GM19452 (cell line): ENCODE measurements at regions not wholly inside any gene's neighbourhood (a gene's known extent, or its start where the extent isn't known, plus 50 kb on each side); places are given as distances from the start of the nearest gene placed in this dataset.

Experiments
- ATAC-seq: cut with Tn5 transposase; IDR thresholded peaks from one replicate; pipeline ENCODE4 v1.9.1; 2021; ENCODE audit not compliant: unreplicated experiment

DNA sequence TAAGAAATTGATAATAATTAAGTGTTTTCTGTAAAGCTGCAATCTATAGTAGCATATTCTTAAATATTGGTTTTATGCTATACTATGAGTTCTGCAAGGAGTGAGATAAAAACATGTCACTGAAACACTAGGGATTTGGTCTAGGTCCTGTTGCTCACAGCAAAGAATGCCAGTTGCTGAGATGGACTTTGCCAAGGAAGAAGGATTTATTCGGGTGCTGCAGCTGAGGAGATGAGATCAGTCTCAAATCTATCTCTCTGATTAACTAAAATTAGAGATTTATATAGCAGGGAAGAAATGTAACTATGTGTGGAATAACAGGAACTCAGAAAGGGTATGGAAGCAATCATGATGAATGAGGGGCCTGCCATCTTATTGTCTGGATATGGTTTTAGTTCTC is 1569.9 kb downstream of the PCDH7 start:
- no peak for ATAC-seq

DNA sequence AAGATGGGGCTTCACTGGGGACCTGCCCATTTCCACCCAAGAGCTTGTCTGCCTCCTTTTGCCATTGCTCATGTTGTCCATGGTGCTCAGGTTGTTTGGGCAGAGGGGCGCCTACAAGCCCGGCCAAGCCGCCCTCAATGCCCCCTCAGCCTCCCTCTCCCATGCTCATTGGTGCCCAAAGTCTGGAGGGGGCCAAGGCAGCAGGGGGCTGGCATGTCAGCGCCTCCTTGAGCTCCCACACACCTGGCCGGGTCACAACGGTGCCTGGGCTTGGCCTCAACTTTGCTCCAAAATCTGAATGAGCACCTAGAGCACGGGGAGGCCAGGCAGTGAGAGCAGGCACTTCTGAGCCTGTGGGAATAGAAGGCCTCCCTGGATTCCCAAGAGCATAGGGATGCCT is 1598.8 kb downstream of the PCDH7 start:
- ATAC-seq = no peak

DNA sequence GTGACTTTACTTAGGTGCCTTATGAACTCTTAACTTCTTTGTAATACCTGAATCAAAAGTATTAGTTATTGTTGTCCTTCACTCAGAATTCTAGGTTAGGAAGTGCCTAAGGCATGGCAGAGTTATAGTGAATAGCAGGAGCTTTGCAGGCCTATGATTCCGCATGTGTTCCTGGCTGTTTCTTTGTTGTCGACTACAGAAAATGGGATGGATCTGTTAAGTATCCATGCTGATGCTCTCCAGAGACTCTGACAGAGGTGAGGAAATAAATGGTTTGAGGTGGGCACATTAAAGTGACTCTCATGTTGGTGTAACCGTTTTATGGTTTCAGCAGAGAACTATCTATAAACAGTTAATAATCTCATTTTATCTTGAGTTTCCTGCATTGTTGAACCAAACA is 1601.3 kb downstream of the PCDH7 start:
- ATAC-seq = no peak

DNA sequence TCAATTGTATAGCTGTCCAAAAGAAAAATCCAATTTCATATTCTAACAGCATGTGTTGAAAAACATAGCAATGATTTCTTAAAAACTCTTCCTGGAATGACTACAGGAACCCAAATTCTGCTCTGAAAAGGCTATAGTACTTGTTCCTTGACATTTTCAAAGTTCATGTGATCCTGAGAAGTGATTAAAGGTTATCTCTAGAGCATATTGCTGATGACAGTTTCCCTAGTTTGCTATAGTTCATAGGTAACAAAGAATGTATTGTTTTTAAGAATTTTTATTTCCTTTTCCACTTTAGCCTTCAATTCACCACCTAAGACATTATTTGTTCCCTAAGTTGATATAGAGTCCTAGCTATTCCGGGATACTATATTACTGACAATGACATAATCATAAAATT is 1614.6 kb downstream of the PCDH7 start:
- ATAC-seq = no peak

DNA sequence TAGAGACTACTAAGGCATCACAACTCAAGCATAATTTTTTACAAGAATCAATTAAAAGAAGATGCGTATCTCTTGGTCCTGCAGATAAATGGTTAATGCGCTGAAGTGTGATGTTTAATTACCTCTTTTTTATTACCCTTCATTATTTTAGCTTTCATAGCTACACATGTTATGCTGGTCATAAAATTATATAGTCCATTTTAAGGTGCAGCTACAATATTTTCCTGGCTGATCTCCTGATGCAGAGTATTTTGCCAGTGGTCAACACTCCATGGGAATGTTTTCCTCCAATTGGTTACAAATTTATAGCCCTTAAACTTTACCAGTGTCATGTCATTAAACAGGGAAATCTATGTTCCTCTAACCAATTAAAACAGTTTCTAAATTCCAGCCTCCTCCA is 1617.2 kb downstream of the PCDH7 start:
- no peak for ATAC-seq

DNA sequence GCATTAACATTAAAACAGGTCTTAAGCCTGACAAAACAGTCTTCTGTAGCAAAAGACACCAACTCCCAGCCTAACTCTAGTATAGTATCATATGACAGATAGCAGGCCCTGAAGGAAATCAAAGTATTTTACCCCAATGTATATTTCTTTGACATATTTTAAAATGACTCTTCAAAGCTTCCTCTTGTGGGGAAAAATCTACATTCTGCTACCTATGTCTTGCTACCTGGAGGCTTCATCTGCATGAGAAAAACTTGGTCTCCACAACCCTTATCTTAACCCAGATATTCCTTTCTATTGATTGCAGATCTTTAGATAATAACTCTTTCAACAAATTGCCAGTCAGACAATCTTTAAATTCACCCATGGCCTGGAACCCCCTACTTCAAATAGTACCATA is 1620.4 kb downstream of the PCDH7 start:
- ATAC-seq = no peak

DNA sequence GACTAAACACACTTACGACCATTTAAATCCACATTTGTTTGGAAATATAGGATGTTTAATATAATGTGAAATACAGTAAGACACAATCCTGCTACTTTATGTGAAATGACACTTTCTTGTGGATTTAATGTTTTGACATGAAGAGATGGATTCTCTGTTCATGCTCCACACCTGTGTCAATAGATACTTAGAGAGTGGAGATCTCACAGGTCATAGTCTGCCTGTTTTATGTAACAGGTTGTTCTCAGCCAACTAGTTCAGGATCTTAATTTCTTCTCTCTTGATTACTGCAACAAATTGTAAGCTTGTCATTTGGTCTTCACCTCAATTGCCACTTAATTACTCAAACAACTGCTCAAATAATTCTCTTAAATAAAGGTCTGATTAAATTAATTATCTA is 1621.2 kb downstream of the PCDH7 start:
- no peak for ATAC-seq

DNA sequence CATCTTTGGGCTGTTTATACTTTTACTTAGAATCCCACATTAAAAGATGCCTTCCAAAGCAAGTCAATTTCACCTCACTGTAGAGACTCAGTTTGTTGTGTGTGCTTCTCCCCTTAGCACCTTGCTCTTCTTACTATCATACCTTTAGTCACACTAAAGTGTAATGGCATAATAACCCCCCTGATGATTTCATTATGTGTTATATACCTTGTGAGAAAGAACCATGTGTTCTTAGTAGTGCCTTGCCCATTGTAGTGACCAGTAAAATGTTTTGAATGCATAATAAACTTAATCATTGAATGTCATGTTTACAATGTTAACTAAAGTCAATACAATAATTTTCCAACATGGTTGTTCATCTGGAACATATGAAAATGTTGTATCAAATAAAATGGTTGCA is 1621.9 kb downstream of the PCDH7 start:
- no peak for ATAC-seq

DNA sequence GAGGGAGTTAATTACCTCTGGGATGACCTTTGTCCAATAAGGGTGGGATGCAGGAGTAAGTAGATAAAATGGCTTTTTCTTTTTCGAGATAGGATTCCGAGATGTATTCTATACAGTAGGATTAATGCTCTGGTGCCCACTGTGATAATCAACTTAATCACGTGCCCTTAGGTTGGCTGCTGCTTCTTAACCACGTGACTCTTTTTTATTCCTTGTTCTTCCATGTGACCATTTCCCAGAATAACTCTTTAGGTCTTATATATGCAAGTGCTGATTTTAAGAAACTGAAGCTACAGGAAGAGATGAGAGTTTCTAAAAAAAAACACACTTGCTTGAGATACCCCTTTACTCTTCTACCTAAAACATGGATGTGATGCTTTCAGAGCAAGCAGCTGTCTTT is 1628.9 kb downstream of the PCDH7 start:
- no peak for ATAC-seq

DNA sequence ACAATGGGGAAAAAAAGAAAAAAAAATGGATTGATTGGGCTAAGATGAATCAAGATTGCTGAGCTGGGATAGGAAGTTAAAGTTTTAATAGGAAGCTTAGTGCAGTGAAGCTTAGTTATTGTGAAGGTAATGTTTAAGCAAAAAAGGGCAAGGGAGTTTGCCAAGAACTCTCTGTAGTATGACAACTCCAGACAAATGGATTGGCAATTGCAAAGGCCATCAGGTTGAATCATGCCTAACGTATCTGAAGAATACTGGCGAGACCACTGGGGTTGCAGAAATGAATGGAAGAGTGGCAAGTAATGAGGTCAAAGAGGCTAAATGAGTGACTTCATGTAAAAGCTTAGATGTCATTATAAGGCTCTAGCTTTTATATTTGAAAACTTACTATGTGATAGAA is 1654.0 kb downstream of the PCDH7 start:
- ATAC-seq = no peak

DNA sequence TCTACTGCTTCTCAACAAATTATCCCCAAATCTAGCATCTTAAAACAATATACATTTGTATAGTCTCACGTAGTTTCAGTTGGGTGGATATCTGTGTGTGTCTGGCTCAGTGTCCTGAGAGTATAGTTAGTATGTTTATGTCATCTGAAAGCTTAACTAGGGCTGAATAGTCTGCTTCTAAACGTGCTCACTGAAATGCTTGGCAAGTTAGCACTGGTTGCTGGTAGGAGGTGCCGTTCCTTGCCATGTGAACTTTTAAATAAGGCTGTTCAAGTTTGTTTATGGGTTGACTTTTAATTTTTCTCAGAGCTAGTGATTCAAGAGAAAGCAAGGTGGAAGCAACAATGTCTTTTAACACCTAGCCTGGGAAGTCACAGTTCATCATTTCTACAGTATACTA is 1673.6 kb downstream of the PCDH7 start:
- ATAC-seq = no peak

DNA sequence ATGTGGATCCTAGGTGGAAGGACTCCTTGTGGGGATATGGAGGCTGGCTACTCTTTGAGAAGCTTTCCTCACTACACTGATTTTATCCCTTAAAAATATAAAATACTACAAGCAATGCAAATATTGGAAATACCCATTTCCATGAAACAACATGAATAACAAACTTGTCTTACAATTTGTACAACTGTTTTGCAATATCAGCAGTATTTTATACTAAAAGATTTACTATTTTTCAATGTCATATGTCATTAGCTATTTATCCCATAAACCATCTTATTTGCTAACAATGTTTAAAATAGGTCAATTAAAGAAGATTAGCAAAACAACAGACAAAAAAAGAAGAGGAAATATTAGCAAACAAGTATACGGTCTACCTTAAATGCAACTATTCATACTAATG is 1674.1 kb downstream of the PCDH7 start:
- no peak for ATAC-seq

DNA sequence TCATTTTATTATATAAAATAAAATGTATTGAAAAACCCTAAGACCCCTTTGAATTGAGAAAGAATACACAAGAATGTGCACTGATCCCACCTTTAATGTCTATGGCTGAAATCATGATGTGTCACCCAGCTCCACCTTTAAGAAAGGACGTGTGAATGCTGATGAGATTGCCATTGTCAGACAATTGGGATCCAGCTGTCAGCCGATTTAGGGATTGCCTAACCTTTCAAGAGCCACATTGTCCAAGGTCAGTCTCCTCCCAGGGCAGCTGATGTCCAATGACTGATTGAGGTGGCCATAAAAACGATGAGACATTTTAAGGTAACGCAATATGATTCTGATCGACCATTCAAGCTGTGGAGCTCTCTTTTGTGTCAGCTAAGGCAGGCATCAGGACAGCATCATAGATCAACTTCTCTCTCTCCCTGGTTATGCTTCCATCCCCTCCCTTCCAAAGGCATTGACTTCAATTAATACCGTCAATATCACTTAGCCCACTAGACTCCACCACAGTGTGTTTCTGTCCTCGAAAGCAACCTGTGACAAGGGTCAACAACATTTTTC is 1676.4 kb downstream of the PCDH7 start:
- ATAC-seq = no peak

DNA sequence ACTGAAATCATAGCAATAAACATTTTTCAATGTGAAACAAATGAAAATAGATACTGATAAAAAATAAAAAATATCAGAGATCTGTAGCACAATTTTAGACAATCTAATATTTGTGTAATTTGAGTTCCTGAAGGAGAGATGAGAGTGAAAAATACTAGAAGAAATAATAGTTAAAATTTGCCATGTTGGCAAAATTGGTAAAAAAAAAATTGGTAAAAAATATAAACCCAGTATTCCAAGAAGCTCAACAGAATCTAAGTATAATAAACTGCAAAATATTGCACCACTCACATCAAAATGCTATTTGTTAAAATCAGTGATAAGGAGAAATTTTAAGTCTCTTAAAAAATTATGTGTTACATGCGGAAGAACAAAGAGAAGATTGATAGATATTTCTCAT is 1680.7 kb downstream of the PCDH7 start:
- ATAC-seq = no peak

DNA sequence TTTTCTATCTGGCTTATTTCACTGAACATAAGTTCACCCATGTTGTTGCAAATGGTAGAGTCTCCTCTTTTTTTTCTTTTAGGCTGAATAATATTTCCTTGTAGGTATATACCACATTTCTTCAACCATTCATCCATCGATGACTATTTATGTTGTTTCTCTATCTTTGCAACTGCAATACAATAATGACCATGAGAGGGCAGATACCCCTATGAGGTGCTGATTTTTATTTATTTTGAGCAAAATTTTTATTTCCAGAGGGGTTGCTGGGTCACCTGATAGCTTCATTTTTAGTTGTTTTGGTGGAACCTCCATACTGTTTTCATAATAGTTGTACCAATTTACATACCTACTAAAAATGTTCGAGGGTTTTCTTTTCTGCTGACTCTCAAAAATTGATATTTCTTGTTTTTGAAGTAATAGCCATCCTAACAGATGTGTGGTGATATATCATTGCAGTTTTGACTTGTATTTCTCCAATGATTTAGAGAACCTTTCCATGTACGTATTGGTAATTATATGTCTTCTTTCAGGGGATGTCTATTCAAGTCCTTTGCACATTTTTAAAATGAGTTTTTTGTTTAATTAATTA is 1697.0 kb downstream of the PCDH7 start:
- ATAC-seq = no peak

DNA sequence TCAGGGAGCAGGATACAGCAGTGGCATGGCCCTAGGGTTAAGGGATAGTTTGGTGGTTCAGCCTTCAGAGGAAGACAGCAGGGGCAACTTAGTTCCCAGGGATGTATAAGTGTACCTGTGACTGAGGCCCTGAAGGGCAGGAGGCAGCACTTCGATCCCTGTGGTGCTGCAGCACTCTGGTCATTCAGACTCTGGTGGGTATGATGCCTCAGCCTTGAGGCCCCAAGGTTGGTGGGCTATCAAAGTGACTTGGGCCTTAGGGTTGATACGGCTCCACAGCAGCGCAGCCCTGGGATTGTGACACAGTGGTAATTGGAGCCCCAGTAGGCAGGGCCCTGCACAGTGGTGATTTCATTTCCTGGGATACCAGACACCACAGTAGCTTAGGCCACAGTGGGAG is 1703.1 kb downstream of the PCDH7 start:
- ATAC-seq = no peak

DNA sequence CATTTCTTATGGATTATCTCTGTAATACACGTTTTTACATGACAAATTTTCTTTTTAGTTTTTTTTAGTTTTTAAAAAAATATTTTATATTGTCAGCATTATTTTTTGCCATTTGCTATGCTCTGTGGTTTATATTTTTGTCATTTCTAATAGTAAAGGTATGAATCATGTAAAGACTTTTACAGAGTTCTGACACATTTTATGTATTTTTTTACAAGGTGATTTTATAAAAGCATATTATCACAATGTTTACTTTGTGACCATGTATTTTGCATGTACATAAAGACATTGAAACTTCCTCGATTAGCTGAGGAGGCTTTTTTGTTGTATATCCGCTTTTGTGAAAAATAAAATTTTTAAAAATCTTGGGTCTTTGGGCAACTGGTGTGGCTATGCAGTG is 1705.1 kb downstream of the PCDH7 start:
- ATAC-seq = no peak

DNA sequence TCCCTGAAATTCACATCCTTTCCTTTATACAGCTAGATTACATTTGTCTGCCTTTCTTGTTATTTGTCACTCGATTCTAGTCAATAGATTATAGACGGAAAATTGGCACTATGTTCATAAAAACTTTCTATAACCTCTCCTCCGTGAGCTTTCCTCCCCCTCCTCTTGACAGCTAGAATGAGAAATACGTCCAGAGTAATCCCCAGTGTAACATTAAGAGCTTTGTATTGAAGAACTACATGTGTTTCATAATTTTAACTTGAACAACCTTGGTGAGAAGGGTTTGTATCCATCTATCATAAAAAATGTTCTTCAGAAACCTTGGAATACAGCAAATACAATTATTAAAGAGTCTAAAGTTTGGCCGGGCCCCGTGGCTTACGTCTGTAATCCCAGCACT is 1707.4 kb downstream of the PCDH7 start:
- ATAC-seq = no peak

DNA sequence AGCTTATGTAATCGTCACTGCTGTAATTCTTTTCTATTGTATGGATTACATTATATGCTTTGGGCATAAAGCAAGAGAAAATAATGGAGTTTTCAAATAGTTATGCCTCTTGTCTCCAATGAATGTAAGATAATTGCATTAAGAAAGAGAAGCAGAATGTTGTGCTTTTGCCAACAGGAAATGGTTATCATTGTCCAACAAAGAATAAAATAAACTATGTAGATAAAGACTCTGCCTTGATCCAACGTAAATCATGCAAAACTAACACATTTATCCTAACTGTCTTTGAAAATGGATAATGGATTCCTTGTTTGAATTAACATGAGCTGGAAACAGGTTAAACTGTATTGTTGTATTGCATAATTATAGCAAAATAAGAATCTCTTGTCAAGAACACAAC is 1709.0 kb downstream of the PCDH7 start:
- no peak for ATAC-seq

DNA sequence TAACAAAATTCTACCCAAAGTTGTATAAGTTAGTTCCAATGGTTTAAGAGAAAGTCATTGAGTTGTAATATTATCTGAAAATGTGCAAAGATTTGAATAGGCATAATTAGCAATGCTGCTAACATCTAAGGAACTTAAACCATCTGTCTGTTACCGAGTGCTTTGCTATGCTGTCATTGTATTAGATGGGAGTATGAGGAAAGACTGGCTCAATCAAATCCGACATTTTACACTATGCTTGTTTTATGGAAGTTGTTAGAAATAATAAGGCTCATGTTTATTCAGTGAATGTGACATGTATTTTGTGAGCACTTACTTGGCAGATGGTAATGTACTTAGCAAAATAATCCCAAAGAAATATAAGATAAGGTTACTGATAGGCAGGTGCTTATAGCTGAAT is 1715.1 kb downstream of the PCDH7 start:
- ATAC-seq = no peak

DNA sequence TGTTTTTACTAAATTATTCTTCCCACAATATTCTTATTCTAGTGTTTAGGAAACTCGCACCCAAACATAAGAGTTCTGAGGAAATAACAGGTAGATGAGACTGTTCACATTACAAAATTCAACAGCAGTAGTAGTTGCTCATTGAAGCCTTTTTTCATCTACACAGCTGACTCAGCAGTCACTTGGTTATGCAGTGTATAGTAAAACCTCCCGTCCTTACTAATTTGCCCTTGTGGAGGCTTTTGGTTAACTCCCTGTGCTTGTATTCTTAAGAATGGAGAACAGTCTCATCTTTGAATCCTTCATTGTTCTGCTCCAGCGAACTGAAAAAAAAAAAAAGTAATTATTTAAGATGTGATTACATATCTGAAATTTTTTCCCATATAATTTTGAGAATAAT is 1716.6 kb downstream of the PCDH7 start:
- ATAC-seq = no peak

DNA sequence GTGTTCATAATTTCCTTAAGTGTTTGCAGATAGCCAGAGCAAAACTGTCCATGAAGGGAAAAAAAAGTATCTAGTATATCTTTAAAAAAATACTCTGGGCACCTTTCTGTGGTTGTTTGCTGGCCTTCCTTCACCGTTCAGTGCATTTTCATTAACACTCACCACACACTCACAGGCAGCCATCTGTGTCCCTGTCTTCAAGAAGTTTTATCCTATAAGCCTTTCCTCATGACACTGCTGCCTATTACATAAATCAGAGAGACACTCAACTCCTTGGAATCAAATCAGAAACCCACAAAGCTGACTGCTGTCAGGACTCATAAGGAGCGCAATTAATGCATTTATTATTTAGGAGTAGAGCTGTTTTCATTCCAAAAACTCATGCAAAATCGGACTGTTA is 1720.2 kb downstream of the PCDH7 start:
- no peak for ATAC-seq

DNA sequence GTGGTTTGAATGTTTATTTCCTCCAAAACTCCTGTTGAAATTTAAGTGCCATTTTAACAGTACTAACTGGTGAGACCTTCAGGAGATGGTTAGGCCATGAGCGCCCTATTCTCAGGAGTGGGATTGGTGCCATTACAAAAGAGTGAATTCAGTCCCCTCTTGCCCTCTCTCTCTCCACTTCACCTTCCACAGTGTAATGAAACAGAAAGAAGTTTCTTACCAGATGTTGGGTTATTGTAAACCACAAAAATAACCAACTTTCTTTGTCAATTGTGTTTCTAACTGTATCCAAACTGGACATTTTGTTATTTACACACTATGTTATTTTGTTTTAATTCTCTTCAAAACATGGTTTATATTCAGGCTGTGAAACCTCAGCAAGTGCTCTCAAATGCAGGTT is 1734.3 kb downstream of the PCDH7 start:
- no peak for ATAC-seq

DNA sequence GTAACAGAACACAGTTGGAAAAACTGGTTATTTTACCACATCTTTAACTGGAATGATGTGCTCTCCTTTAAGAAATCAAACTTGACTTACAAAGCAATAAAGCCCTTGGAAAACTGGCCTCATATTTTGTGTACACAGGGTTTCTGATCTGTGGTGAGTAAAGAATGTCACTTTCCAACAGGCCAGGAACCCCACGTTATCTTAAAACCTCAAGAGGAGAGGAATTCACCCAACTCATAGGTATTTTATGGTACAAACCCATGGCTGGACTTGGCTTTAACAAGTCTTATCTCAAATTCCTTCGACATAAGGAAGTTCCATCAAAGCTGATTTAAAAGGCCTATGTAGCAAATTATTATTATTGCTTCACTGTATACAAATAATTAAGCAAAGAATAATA is 1735.1 kb downstream of the PCDH7 start:
- ATAC-seq = no peak
